Motor neuron (in vitro differentiated cells): ENCODE measurements at regions not wholly inside any gene's neighbourhood (a gene's known extent, or its start where the extent isn't known, plus 50 kb on each side); places are given as distances from the start of the nearest gene placed in this dataset.

Experiments used
- ATAC-seq, 8 experiments: fragments of 200-7000 bp; cut with Tn5 transposase; replicated peaks in 6 of 8; 2 replicates each; pipeline ENCODE4 v1.8.0; 2021; ENCODE audit warnings: mild to moderate bottlenecking in 8 of 8, moderate library complexity in 8 of 8
- H3K27ac ChIP-seq, 2 donors: fragments of 250-450 bp; sonication (Bioruptor Pico); 2 replicates each; pipeline ENCODE4 v1.9.0; 2021; ENCODE audit warnings: antibody characterized with exemption in 2 of 2, mild to moderate bottlenecking in 2 of 2, moderate library complexity in 1 of 2
- H3K4me1 ChIP-seq, 2 donors: fragments of 250-450 bp; sonication (Bioruptor Pico); replicated peaks in 1 of 2; 2 replicates each; pipeline ENCODE4 v1.6.1; 2021; ENCODE audit warnings: antibody characterized with exemption in 2 of 2, mild to moderate bottlenecking in 2 of 2, moderate library complexity in 1 of 2
- H3K4me3 ChIP-seq, 5 donors: fragments of 250-450 bp; sonication (Bioruptor Pico); 2 replicates each; pipeline ENCODE4 v1.9.0; 2021; ENCODE audit warnings: antibody characterized with exemption in 5 of 5, mild to moderate bottlenecking in 5 of 5, moderate library complexity in 4 of 5
- WGBS, 10 experiments: fragments of 450-650 bp; shearing (Covaris generic); methylation state at CpG; one replicate each; pipeline ENCODE4 v1.0.0; 2022; 5-methylcytosine and 5-hydroxymethylcytosine counted together
- in situ Hi-C, 9 experiments: fragments of 400-800 bp; cut with MboI; loops; one replicate each; pipeline ENCODE4 v1.15.0; 2021; ENCODE audit warnings: low sequenced_read_pairs in 9 of 9, low pct_unique_long_range_greater_than_20kb in 2 of 9; ENCODE audit not compliant: unreplicated experiment in 9 of 9

DNA sequence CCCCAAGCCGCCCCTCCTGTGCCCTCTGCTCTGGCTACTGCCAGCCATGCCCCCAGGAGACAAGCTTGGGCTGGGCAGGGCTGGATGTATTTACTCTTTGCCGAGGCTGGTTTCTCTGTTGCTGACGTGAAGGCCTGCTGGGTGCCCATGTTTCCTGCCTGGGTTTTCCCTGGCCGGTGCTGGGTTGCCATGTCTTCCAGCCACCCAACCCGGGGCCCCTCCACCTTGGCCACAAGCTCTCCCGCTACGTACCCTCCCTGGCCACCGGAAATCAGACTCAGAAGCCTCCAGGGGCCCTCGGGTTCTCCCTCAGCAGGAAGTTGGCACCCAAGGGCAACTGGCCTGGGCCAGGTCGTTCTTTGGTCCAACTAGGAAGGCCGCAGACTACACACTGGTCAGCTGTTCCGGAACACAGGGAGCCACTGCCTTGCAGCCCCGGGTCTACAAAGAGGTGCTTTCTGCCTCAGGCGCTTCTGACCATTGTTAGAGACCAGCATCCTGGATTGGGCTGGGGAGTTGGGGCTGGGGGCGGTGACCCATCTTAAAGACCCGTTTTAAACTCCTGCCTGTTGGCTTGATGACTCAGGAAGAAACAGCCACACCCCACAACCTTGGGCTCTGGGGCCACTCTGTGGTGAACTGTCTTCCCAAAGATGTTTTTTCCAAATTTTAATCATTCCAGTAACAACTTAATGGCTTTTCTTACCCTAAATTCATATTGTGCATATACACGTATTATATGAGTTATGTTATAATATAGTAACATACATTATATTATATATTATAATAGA lies 71.2 kb upstream of the RUNX3 start:
- Histone ChIP-seq H3K4me1 (no peaks in the 10 kb centered on the region), H3K27ac (no peak overlapping the region), H3K4me3 (no peak overlapping the region)
- WGBS, 10 experiments: 10 to 96% (median 68%) methylated on average over 1 to 14 of the region's 17 CpGs
- in situ Hi-C loops: no loop called here
- no peak for ATAC-seq

DNA sequence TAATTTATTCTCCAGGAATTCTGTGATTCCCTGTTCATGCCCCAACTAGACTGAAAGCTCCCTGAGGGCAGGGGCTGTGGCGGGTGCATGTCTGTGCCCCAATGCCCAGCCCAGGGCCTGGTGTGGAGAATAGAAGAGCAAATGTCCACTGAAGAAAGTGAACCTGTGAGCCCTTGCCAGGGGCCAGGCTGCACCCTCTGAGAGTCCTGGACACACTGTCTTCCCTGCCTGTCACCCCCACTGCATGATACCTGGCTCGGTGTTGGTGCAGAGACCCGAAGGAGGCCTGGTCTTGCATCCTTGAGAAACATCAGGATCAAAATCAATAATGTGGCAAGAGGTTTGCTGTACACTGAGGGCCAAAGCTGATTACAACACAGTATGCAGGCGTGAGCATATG lies 69.8 kb upstream of the RUNX3 start:
- 33 to 100% (median 90%) methylated on average over 1 to 3 of the region's 4 CpGs; no CpG with 5 or more reads in 3 of the 10 experiments for WGBS, 10 experiments
- no peak overlapping the region for H3K27ac ChIP-seq
- no peak overlapping the region for H3K4me3 ChIP-seq
- H3K4me1 ChIP-seq: peaks cover 0 to 10% of the 10 kb centered on the region in 2 donors
- ATAC-seq: no peak
- in situ Hi-C loops: no loop called here

DNA sequence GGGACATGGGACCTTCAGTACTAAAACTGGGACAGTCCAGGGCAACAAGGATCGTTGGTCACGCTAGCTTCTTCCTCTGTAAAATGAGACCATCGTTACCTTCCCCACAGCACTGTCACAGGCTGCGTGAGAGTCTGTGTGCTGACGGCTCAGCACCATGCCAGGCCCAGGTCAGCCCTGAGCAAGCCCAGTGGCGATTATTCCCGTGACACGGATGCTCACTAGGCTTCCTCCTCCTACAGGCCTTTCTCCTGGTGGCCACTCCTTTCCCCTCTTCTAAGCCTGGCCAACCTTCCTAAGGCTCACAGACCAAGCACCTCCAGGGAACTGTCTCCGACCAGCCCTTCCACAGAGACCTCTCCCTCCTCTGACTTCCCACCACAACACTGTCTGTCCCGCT lies 69.3 kb upstream of the RUNX3 start:
- in situ Hi-C loops: no loop called here
- 40 to 92% (median 80%) methylated on average over 1 to 7 of the region's 10 CpGs; no CpG with 5 or more reads in 4 of the 10 experiments for WGBS, 10 experiments
- ATAC-seq: no peak
- Histone ChIP-seq H3K4me3 (no peak overlapping the region), H3K4me1 (peaks cover 0 to 15% of the 10 kb centered on the region in 2 donors), H3K27ac (no peak overlapping the region)

- no peak overlapping the region for H3K27ac ChIP-seq
- 40 to 100% (median 77%) methylated on average over 1 to 7 of the region's 12 CpGs; no CpG with 5 or more reads in 5 of the 10 experiments for WGBS, 10 experiments
- peak in 2 of 8 experiments; percentile 25 to 57 for ATAC-seq
- H3K4me3 ChIP-seq: no peak overlapping the region
- peaks cover 0 to 15% of the 10 kb centered on the region in 2 donors for H3K4me1 ChIP-seq
- in situ Hi-C loops: no loop called here
These were observed 68.6 kb upstream of the RUNX3 start for GRCh38 chr1:24998563-24999245.

- in situ Hi-C loops: no loop called here
- peaks cover 0 to 15% of the 10 kb centered on the region in 2 donors for H3K4me1 ChIP-seq
- H3K4me3 ChIP-seq: no peak overlapping the region
- no peak overlapping the region for H3K27ac ChIP-seq
- no peak for ATAC-seq
- WGBS, 10 experiments: 0 to 86% (median 60%) methylated on average over 1 to 11 of the region's 14 CpGs; no CpG with 5 or more reads in 5 of the 10 experiments
These were observed 67.2 kb upstream of the RUNX3 start for GRCh38 chr1:24996983-24997893.

DNA sequence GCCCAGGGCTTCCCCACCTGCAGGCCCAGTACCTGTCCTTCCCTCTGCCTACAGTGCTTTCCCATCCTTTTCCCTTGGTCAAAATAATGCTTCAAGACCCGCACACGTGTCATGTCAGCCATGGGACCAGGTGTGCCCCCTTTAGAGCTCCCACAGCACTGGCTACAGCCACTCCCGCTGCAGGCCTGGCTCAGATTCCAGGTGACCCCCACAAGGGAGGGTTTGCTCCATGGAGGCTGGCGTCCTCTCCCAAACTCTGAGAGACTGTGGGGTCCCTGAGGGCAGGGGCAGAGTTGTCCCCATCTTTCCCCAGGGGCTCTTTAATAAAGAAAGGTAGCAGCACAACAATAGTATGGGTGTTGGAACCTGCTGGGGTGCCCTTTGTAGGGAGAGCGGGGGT lies 66.4 kb upstream of the RUNX3 start:
- ATAC-seq: no peak
- Histone ChIP-seq H3K27ac (no peak overlapping the region), H3K4me3 (no peak overlapping the region), H3K4me1 (peaks cover 0 to 15% of the 10 kb centered on the region in 2 donors)
- in situ Hi-C loops: no loop called here
- WGBS, 10 experiments: 17 to 80% (median 50%) methylated on average over 1 to 5 of the region's 5 CpGs; no CpG with 5 or more reads in 3 of the 10 experiments

GRCh38 chr1:24995661-24996060 lies 65.6 kb upstream of the RUNX3 start:
- peak in 1 of 8 experiments; percentile 12 for ATAC-seq
- H3K4me1 ChIP-seq: peaks cover 0 to 15% of the 10 kb centered on the region in 2 donors
- WGBS, 10 experiments: 0 to 80% (median 33%) methylated on average over 1 to 3 of the region's 3 CpGs; no CpG with 5 or more reads in 6 of the 10 experiments
- H3K27ac ChIP-seq: peak overlapping the region in 1 of 2 donors; percentile 33
- no peak overlapping the region for H3K4me3 ChIP-seq
- in situ Hi-C loops: no loop called here

DNA sequence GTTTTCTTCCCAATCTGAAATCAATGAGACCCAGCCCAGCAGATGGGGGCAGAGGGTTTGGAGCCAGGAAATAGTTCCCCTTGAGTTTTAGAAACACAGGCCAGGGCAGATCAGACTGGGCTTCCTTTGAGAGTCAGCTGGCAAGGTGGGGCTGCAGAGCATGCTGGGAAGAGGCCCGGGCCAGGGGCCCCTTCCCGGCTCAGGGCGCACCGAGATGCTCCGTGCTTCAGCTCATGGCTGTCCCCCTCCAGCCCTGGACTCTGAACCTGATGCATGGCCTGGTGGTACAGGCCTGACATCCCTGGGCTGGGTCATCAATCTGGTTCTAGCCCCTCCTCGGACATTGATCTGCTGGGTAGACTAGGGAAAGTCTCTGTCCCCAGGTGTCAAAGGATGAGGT lies 65.1 kb upstream of the RUNX3 start:
- Histone ChIP-seq H3K27ac (peak overlapping the region in 1 of 2 donors; percentile 33), H3K4me3 (no peak overlapping the region), H3K4me1 (peaks cover 0 to 15% of the 10 kb centered on the region in 2 donors)
- in situ Hi-C loops: no loop called here
- ATAC-seq: peak in 5 of 8 experiments; percentile 22 to 84 (median 76)
- 0 to 100% (median 71%) methylated on average over 1 to 5 of the region's 6 CpGs; no CpG with 5 or more reads in 5 of the 10 experiments for WGBS, 10 experiments

GRCh38 chr1:24993871-24994580 lies 64.0 kb upstream of the RUNX3 start:
- in situ Hi-C loops: no loop called here
- Histone ChIP-seq H3K4me3 (no peak overlapping the region), H3K27ac (peak overlapping the region in 1 of 2 donors; percentile 33), H3K4me1 (peaks cover 0 to 15% of the 10 kb centered on the region in 2 donors)
- no peak for ATAC-seq
- 38 to 100% (median 83%) methylated on average over 1 to 5 of the region's 16 CpGs; no CpG with 5 or more reads in 2 of the 10 experiments for WGBS, 10 experiments

- Histone ChIP-seq H3K4me3 (no peak overlapping the region), H3K27ac (no peak overlapping the region), H3K4me1 (peaks cover 0 to 15% of the 10 kb centered on the region in 2 donors)
- 6 to 100% (median 78%) methylated on average over 1 to 8 of the region's 12 CpGs for WGBS, 10 experiments
- in situ Hi-C loops: no loop called here
- ATAC-seq: no peak
These were observed 62.7 kb upstream of the RUNX3 start for GRCh38 chr1:24992761-24993211.

GRCh38 chr1:24992124-24992760 lies 62.2 kb upstream of the RUNX3 start:
- Histone ChIP-seq H3K27ac (no peak overlapping the region), H3K4me3 (no peak overlapping the region), H3K4me1 (peaks cover 0 to 15% of the 10 kb centered on the region in 2 donors)
- in situ Hi-C loops: no loop called here
- no peak for ATAC-seq
- WGBS, 10 experiments: 0 to 95% (median 84%) methylated on average over 1 to 9 of the region's 11 CpGs; no CpG with 5 or more reads in 3 of the 10 experiments

DNA sequence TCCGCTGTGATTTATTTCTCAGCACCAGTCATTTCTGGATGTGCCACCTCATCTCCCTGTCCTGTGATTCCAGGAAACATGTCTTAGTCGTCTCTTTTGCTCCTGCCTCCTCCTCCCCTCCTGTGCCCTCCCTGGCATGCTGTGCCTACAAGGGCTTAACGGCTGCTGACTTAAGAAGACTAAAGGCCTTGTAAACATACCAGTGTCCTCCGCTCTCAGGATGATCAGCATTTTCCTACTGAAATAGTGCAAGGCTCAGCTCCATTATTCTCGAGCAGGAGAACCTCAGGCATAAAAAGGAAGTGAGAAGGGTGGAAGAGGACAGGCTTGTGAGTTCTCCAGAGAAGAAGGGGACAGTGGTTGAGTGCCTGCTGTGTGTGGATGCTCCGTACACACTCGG lies 61.6 kb upstream of the RUNX3 start:
- no peak overlapping the region for H3K4me3 ChIP-seq
- peaks cover 0 to 15% of the 10 kb centered on the region in 2 donors for H3K4me1 ChIP-seq
- no peak overlapping the region for H3K27ac ChIP-seq
- no peak for ATAC-seq
- 33 to 86% (median 60%) methylated on average over 2 to 7 of the region's 7 CpGs; no CpG with 5 or more reads in 1 of the 10 experiments for WGBS, 10 experiments
- in situ Hi-C loops: no loop called here
